ENCODE measurements at regions not wholly inside any gene's neighbourhood (a gene's known extent, or its start where the extent isn't known, plus 50 kb on each side); places are given as distances from the start of the nearest gene placed in this dataset.
"Not testable (repeated sequence)": the region's sequence is repeated elsewhere in the genome, so short reads cannot be mapped to it uniquely, and the experiment has no call there.

DNA sequence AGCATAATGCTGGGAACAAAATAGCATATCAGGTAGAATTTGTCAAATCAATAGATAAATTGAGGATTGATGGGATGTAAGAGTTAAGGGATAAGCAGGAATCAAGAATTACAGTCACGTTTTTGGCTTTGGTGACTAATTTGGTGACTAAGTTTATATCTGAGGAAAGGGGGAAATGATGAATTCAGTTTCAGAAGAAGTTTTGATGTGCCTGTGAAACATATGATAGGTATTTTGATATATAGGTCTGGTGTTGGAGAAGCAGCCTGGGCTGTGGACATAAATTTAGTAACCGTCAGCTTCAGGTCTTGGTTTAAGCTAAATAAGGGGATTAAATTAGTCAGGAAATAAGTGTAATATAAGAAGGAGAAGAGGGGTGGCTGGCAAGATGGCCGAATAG, 79.0 kb upstream of the EDA2R start:
- Histone ChIP-seq H3K36me3 (no peaks in the 10 kb centered on the region), H3K9me3 (no peaks in the 10 kb centered on the region), H3K4me1 (ENCODE audit: control insufficient read depth in 1 of 2, insufficient read depth in 1 of 2, low read depth in 1 of 2, low read length in 1 of 2) (no peaks in the 10 kb centered on the region), H3K4me3 (ENCODE audit: low read depth in 1 of 2, low read length in 1 of 2) (no peak overlapping the region), H3K27ac (no peak overlapping the region), H3K27me3 (no peaks in the 10 kb centered on the region)
- TF ChIP-seq, protein P1, sequence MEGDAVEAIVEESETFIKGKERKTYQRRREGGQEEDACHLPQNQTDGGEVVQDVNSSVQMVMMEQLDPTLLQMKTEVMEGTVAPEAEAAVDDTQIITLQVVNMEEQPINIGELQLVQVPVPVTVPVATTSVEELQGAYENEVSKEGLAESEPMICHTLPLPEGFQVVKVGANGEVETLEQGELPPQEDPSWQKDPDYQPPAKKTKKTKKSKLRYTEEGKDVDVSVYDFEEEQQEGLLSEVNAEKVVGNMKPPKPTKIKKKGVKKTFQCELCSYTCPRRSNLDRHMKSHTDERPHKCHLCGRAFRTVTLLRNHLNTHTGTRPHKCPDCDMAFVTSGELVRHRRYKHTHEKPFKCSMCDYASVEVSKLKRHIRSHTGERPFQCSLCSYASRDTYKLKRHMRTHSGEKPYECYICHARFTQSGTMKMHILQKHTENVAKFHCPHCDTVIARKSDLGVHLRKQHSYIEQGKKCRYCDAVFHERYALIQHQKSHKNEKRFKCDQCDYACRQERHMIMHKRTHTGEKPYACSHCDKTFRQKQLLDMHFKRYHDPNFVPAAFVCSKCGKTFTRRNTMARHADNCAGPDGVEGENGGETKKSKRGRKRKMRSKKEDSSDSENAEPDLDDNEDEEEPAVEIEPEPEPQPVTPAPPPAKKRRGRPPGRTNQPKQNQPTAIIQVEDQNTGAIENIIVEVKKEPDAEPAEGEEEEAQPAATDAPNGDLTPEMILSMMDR (IDR thresholded peaks at IDR 0.05) = no peak

- H3K27me3 ChIP-seq = no peaks in the 10 kb centered on the region
- no peaks in the 10 kb centered on the region for H3K36me3 ChIP-seq
- no peaks in the 10 kb centered on the region for H3K9me3 ChIP-seq
- H3K27ac ChIP-seq = no peak overlapping the region
- TF ChIP-seq, protein P1 (IDR thresholded peaks at IDR 0.05) = no peak
- H3K4me3 ChIP-seq (ENCODE audit: low read depth in 1 of 2, low read length in 1 of 2) = no peak overlapping the region
- H3K4me1 ChIP-seq (ENCODE audit: control insufficient read depth in 1 of 2, insufficient read depth in 1 of 2, low read depth in 1 of 2, low read length in 1 of 2) = no peaks in the 10 kb centered on the region
Measured at GRCh38 chrX:66698273-66699204, 59.7 kb upstream of the EDA2R start.

DNA sequence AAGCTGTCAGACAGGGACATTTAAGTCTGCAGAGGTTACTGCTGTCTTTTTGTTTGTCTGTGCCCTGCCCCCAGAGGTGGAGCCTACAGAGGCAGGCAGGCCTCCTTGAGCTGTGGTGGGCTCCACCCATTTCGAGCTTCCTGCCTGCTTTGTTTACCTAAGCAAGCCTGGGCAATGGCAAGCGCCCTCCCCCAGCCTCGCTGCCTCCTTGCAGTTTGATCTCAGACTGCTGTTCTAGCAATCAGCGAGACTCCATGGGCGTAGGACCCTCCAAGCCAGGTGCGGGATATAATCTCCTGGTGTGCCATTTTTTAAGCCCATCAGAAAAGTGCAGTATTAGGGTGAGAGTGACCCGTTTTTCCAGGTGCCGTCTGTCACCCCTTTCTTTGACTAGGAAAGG, 53.6 kb upstream of the EDA2R start:
- H3K9me3 ChIP-seq; H3K27me3 ChIP-seq; H3K36me3 ChIP-seq; H3K27ac ChIP-seq; H3K4me1 ChIP-seq (ENCODE audit: control insufficient read depth in 1 of 2, insufficient read depth in 1 of 2, low read depth in 1 of 2, low read length in 1 of 2); H3K4me3 ChIP-seq (ENCODE audit: low read depth in 1 of 2, low read length in 1 of 2): not testable (repeated sequence)
